NCI-H82 treated with DMSO at 0.1 percent for 48 hours (cell line): ENCODE measurements at regions not wholly inside any gene's neighbourhood (a gene's known extent, or its start where the extent isn't known, plus 50 kb on each side); places are given as distances from the start of the nearest gene placed in this dataset.
A peak's percentile ranks its signal among the peaks of the same experiment; 100 is the strongest.

Source experiments
- DNase-seq: peaks from one replicate; lab custom pipeline; 2025; ENCODE audit not compliant: unreplicated experiment; lab: John Stamatoyannopoulos, UW

GRCh38 chr2:176641436-176641835 lies 372.2 kb downstream of the MTX2 start:
- DNase-seq: no peak

- DNase-seq: no peak
Measured at GRCh38 chr2:176642074-176642473, 372.8 kb downstream of the MTX2 start.

- no peak for DNase-seq
Measured at GRCh38 chr2:176643646-176644045, 374.4 kb downstream of the MTX2 start.

GRCh38 chr2:176645494-176645893 lies 376.3 kb downstream of the MTX2 start:
- DNase-seq: no peak

GRCh38 chr2:176646033-176646615 lies 376.9 kb downstream of the MTX2 start:
- no peak for DNase-seq

GRCh38 chr2:176647325-176648165 lies 378.3 kb downstream of the MTX2 start:
- no peak for DNase-seq

GRCh38 chr2:176648700-176649297 lies 379.6 kb downstream of the MTX2 start:
- peak; percentile 38 for DNase-seq

- no peak for DNase-seq
Measured at GRCh38 chr2:176650104-176650837, 381.0 kb downstream of the MTX2 start.

GRCh38 chr2:176650838-176651555 lies 381.8 kb downstream of the MTX2 start:
- DNase-seq: no peak

GRCh38 chr2:176652300-176653182 lies 383.3 kb downstream of the MTX2 start:
- peak; percentile 85 for DNase-seq

GRCh38 chr2:176653479-176654443 lies 384.5 kb downstream of the MTX2 start:
- peak; percentile 56 for DNase-seq

- no peak for DNase-seq
Measured at GRCh38 chr2:176656038-176656775, 387.0 kb downstream of the MTX2 start.

GRCh38 chr2:176656776-176657140 lies 387.5 kb downstream of the MTX2 start:
- DNase-seq: no peak

GRCh38 chr2:176657393-176657792 lies 388.2 kb downstream of the MTX2 start:
- no peak for DNase-seq

GRCh38 chr2:176658708-176659107 lies 389.5 kb downstream of the MTX2 start:
- DNase-seq: no peak

GRCh38 chr2:176662753-176663152 lies 393.5 kb downstream of the MTX2 start:
- DNase-seq: no peak

- DNase-seq: no peak
Measured at GRCh38 chr2:176664478-176664877, 395.2 kb downstream of the MTX2 start.

GRCh38 chr2:176665086-176665485 lies 395.8 kb downstream of the MTX2 start:
- DNase-seq: no peak
